Parathyroid adenoma (tissue), 2 donors: ENCODE measurements at regions not wholly inside any gene's neighbourhood (a gene's known extent, or its start where the extent isn't known, plus 50 kb on each side); places are given as distances from the start of the nearest gene placed in this dataset.
A peak's percentile ranks its signal among the peaks of the same experiment; 100 is the strongest.

Experiments used
- H2AFZ ChIP-seq: fragments of 300-600 bp; sonication (generic); one replicate; pipeline ENCODE4 v1.7.0; 2017; ENCODE audit warnings: antibody characterized with exemption, mild to moderate bottlenecking
- H3K27ac ChIP-seq: fragments of 300-600 bp; sonication (generic); one replicate; pipeline ENCODE4 v1.7.0; 2017
- H3K27me3 ChIP-seq: fragments of 300-600 bp; sonication (generic); one replicate; pipeline ENCODE4 v1.7.0; 2017; ENCODE audit warnings: low read length; ENCODE audit not compliant: control insufficient read depth, insufficient read depth
- H3K36me3 ChIP-seq: fragments of 300-600 bp; sonication (generic); one replicate; pipeline ENCODE4 v1.7.0; 2017; ENCODE audit warnings: low read length; ENCODE audit not compliant: control insufficient read depth, insufficient read depth
- H3K4me1 ChIP-seq: fragments of 300-600 bp; sonication (generic); one replicate; pipeline ENCODE4 v1.7.0; 2017; ENCODE audit warnings: control low read depth
- H3K4me2 ChIP-seq: fragments of 300-600 bp; sonication (generic); one replicate; pipeline ENCODE4 v1.7.0; 2017; ENCODE audit warnings: low read length
- H3K4me3 ChIP-seq: fragments of 300-600 bp; sonication (generic); one replicate; pipeline ENCODE4 v1.7.0; 2017; ENCODE audit warnings: low read depth, low read length
- H3K79me2 ChIP-seq: fragments of 300-600 bp; sonication (generic); one replicate; pipeline ENCODE4 v1.7.0; 2017; ENCODE audit warnings: control low read depth
- H3K9ac ChIP-seq: fragments of 300-600 bp; sonication (generic); one replicate; pipeline ENCODE4 v1.7.0; 2017; ENCODE audit warnings: mild to moderate bottlenecking
- H3K9me3 ChIP-seq: fragments of 300-600 bp; sonication (generic); one replicate; pipeline ENCODE4 v1.7.0; 2017; ENCODE audit warnings: low read length; ENCODE audit not compliant: control insufficient read depth
- TF ChIP-seq, protein P1 (sequence below): fragments of 300-600 bp; sonication (generic); IDR thresholded peaks from one replicate; pipeline ENCODE4 v1.7.0; 2017; ENCODE audit warnings: antibody characterized with exemption, mild to moderate bottlenecking
- donor health status: primary hyperparathyroidism.

DNA sequence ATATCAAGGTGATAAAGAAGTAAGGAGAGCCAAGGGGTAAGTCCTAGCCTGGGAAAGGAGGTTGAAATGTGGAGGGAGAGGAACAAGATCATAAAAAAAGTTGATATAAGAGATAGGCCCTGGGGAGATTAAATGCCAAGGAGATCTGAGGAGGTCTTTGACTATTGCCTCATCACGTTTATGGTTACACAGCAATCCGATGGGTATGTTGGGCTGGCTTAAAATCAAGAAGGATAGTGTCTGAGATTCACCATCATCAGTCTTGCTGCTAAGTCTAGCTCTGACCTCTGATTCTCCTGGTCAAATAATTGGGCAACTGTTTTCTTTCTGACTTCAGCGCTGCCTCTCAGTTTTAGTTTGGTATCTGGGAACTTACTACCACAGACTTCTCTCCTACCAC is 416.3 kb downstream of the GPATCH2 start:
- Histone ChIP-seq H3K27ac (no peak overlapping the region), H3K4me1 (no peaks in the 10 kb centered on the region), H3K4me2 (no peak overlapping the region), H3K4me3 (no peak overlapping the region), H3K9ac (no peak overlapping the region), H3K9me3 (no peaks in the 10 kb centered on the region), H2AFZ (no peak overlapping the region), H3K27me3 (no peaks in the 10 kb centered on the region), H3K79me2 (no peaks in the 10 kb centered on the region), H3K36me3 (no peaks in the 10 kb centered on the region)
- TF ChIP-seq, protein P1, sequence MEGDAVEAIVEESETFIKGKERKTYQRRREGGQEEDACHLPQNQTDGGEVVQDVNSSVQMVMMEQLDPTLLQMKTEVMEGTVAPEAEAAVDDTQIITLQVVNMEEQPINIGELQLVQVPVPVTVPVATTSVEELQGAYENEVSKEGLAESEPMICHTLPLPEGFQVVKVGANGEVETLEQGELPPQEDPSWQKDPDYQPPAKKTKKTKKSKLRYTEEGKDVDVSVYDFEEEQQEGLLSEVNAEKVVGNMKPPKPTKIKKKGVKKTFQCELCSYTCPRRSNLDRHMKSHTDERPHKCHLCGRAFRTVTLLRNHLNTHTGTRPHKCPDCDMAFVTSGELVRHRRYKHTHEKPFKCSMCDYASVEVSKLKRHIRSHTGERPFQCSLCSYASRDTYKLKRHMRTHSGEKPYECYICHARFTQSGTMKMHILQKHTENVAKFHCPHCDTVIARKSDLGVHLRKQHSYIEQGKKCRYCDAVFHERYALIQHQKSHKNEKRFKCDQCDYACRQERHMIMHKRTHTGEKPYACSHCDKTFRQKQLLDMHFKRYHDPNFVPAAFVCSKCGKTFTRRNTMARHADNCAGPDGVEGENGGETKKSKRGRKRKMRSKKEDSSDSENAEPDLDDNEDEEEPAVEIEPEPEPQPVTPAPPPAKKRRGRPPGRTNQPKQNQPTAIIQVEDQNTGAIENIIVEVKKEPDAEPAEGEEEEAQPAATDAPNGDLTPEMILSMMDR, result no peak

- Histone ChIP-seq H3K4me3 (no peak overlapping the region), H3K9ac (no peak overlapping the region), H3K27me3 (no peaks in the 10 kb centered on the region), H2AFZ (peak overlapping the region; percentile 36), H3K36me3 (no peaks in the 10 kb centered on the region), H3K4me2 (no peak overlapping the region), H3K9me3 (no peaks in the 10 kb centered on the region), H3K27ac (no peak overlapping the region), H3K79me2 (no peaks in the 10 kb centered on the region), H3K4me1 (no peaks in the 10 kb centered on the region)
- TF ChIP-seq, protein P1, result no peak
These were observed 419.4 kb downstream of the GPATCH2 start for GRCh38 chr1:217211486-217211885.

- TF ChIP-seq, protein P1, result no peak
- H3K36me3 ChIP-seq, result no peaks in the 10 kb centered on the region
- no peaks in the 10 kb centered on the region for H3K9me3 ChIP-seq
- no peak overlapping the region for H2AFZ ChIP-seq
- H3K9ac ChIP-seq, result no peak overlapping the region
- H3K4me3 ChIP-seq, result no peak overlapping the region
- no peaks in the 10 kb centered on the region for H3K4me1 ChIP-seq
- H3K27ac ChIP-seq, result no peak overlapping the region
- H3K27me3 ChIP-seq, result no peaks in the 10 kb centered on the region
- no peaks in the 10 kb centered on the region for H3K79me2 ChIP-seq
- H3K4me2 ChIP-seq, result no peak overlapping the region
These were observed 425.3 kb downstream of the GPATCH2 start for GRCh38 chr1:217205578-217205977.

DNA sequence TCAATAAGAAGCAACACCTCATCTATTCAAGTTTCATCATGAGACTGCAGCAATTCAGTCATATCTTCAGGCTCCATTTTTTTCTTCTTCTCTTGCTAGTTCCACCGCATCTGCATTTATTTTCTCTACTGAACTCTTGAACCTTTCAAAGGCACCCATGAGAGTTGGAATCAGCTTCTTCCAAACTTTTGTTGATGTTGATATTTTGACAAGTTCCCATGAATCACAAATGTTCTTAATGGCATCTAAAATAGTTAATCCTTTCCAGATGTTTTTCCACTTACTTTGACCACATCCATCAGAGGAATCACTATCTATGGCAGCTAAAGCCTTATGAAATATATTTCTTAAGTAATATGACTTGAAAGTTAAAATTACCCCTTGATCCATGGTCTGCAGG is 434.3 kb downstream of the GPATCH2 start:
- Histone ChIP-seq H3K27me3 (no peaks in the 10 kb centered on the region), H3K36me3 (no peaks in the 10 kb centered on the region), H2AFZ (no peak overlapping the region), H3K4me1 (no peaks in the 10 kb centered on the region), H3K4me3 (no peak overlapping the region), H3K9me3 (no peaks in the 10 kb centered on the region), H3K9ac (no peak overlapping the region), H3K27ac (no peak overlapping the region), H3K4me2 (no peak overlapping the region), H3K79me2 (no peaks in the 10 kb centered on the region)
- TF ChIP-seq, protein P1, result no peak

- H2AFZ ChIP-seq, result no peak overlapping the region
- H3K36me3 ChIP-seq, result no peaks in the 10 kb centered on the region
- no peak overlapping the region for H3K27ac ChIP-seq
- no peak overlapping the region for H3K4me3 ChIP-seq
- H3K79me2 ChIP-seq, result no peaks in the 10 kb centered on the region
- H3K9me3 ChIP-seq, result no peaks in the 10 kb centered on the region
- H3K27me3 ChIP-seq, result no peaks in the 10 kb centered on the region
- TF ChIP-seq, protein P1, result no peak
- no peak overlapping the region for H3K9ac ChIP-seq
- H3K4me2 ChIP-seq, result no peak overlapping the region
- peaks cover 2% of the 10 kb centered on the region for H3K4me1 ChIP-seq
These were observed 437.7 kb downstream of the GPATCH2 start for GRCh38 chr1:217193151-217193550.
